Activated CD4-positive, alpha-beta T cell treated with anti-CD3 and anti-CD28 coated beads for 36 hours (primary cell): ENCODE measurements at regions not wholly inside any gene's neighbourhood (a gene's known extent, or its start where the extent isn't known, plus 50 kb on each side); places are given as distances from the start of the nearest gene placed in this dataset.

Source experiments
- ATAC-seq: fragments of 200-7000 bp; cut with Tn5 transposase; one replicate; pipeline ENCODE4 v1.10.0; 2021; ENCODE audit warnings: mild to moderate bottlenecking, moderate library complexity
- CTCF ChIA-PET: fragments of 350-600 bp; sonication (Branson Sonifier 250); formaldehyde crosslinking; loops from one replicate; lab custom pipeline; 2021; ENCODE audit warnings: antibody characterized with exemption; lab: Charles Lee
- POLR2A ChIA-PET: fragments of 350-600 bp; sonication (Branson Sonifier 250); formaldehyde crosslinking; loops from one replicate; lab custom pipeline; 2021; ENCODE audit warnings: antibody characterized with exemption, inconsistent platforms; lab: Charles Lee
- DNase-seq: peaks from one replicate; pipeline ENCODE4 v3.0.0-alpha.2; 2020
- H3K27ac Mint-ChIP-seq: one replicate; pipeline ENCODE4 v1.8.0; 2021; ENCODE audit warnings: mixed read lengths
- H3K27me3 Mint-ChIP-seq: one replicate; pipeline ENCODE4 v1.8.0; 2021; ENCODE audit warnings: mixed read lengths
- H3K36me3 Mint-ChIP-seq: one replicate; pipeline ENCODE4 v1.8.0; 2021; ENCODE audit warnings: low read depth, mixed read lengths
- H3K4me1 Mint-ChIP-seq: one replicate; pipeline ENCODE4 v1.8.0; 2021; ENCODE audit warnings: mixed read lengths
- H3K4me3 Mint-ChIP-seq: one replicate; pipeline ENCODE4 v1.8.0; 2021; ENCODE audit warnings: mild to moderate bottlenecking, moderate library complexity, mixed read lengths
- H3K9me3 Mint-ChIP-seq: one replicate; pipeline ENCODE4 v1.8.0; 2021; ENCODE audit warnings: low read depth, mixed read lengths
- intact Hi-C, 2 experiments: fragments of 100-400 bp; cut with DNase I in 1 of 2; cut with micrococcal nuclease in 1 of 2; formaldehyde crosslinking; loops; one replicate each; pipeline versions ENCODE4 v1.14.2 to v1.15.1; 2022 to 2024; cut with DNase I, micrococcal nuclease

DNA sequence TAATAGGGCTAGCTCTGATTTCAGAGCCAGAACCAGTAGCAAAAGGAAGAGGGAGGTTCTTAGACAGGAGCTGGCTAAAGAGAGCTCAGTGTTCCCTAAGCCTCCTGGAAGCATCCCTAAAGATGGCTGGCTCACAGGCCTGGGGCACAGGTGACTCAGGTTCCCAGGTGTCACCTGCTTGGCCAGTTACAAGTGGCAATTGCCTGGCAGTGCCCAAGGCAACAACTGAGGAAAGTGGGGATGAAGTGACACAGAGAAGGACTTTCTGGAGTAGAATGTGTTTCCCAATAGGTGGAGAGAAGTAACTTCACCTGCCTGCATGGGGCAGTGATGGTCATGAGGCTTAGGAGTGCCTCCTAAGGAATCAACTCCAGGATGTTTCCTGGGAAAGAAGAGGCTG, 66.5 kb upstream of the EEPD1 start:
- peaks cover 7% of the 10 kb centered on the region for H3K9me3 Mint-ChIP-seq
- H3K4me3 Mint-ChIP-seq, result no peak overlapping the region
- no peak overlapping the region for H3K27ac Mint-ChIP-seq
- H3K4me1 Mint-ChIP-seq, result no peaks in the 10 kb centered on the region
- intact Hi-C loops, result no loop called here
- ChIA-PET CTCF (interaction anchor here (1.0 kb wide), 1 partner anchor 17 kb away, joined by 4 read pairs; no protein-coding TSS in a partner anchor), POLR2A (no interaction called here)
- no peaks in the 10 kb centered on the region for H3K27me3 Mint-ChIP-seq
- no peaks in the 10 kb centered on the region for H3K36me3 Mint-ChIP-seq
- DNase-seq (no peak), ATAC-seq (no peak)

DNA sequence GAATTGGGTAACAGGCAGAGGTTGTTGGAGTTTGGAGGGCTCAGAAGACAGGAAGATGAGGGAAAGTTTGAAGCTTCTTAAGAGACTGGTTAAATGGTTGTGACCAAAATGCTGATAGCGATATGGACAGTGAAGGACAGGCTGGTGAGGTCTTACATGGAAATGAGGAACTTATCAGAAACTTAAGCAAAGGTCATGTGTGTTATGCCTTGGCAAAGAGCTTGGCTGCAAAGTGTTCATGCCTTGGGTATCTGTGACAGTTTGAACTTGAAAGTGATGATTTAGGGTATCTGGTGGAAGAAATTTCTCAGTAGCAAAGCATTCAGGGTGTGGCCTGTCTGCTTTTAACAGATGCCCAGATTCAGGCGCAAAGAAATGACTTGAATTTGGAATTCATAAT, 64.5 kb upstream of the EEPD1 start:
- Mint-ChIP-seq H3K36me3 (no peaks in the 10 kb centered on the region), H3K27me3 (no peaks in the 10 kb centered on the region), H3K4me1 (no peaks in the 10 kb centered on the region), H3K27ac (no peak overlapping the region), H3K4me3 (no peak overlapping the region), H3K9me3 (peaks cover 7% of the 10 kb centered on the region)
- intact Hi-C loops, result no loop called here
- POLR2A ChIA-PET, result no interaction called here
- no peak for ATAC-seq
- DNase-seq, result no peak
- CTCF ChIA-PET, result no interaction called here

DNA sequence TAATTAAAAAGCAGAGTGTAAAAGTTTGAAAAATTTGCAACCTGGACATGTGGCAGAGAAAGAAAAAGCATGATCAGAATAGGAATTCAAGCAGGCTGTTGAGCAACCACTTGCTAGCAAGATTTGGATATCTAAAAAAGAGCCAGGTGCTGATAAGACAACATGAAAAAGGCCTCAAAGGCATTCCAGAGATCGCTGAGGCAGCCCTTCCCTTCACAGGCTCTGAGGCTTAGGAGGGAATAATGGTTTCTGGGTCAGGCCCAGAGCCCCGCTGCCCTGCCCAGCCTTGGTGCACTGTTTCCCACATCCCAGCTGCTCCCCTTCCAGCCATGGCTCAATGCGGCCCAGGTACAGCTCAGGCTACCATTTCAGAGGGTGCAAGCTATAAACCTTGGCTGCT, 64.1 kb upstream of the EEPD1 start:
- Mint-ChIP-seq H3K27me3 (no peaks in the 10 kb centered on the region), H3K4me1 (no peaks in the 10 kb centered on the region), H3K36me3 (no peaks in the 10 kb centered on the region), H3K27ac (no peak overlapping the region), H3K4me3 (no peak overlapping the region), H3K9me3 (peaks cover 7% of the 10 kb centered on the region)
- CTCF ChIA-PET, result no interaction called here
- intact Hi-C loops, result no loop called here
- no peak for ATAC-seq
- POLR2A ChIA-PET, result no interaction called here
- DNase-seq, result no peak

DNA sequence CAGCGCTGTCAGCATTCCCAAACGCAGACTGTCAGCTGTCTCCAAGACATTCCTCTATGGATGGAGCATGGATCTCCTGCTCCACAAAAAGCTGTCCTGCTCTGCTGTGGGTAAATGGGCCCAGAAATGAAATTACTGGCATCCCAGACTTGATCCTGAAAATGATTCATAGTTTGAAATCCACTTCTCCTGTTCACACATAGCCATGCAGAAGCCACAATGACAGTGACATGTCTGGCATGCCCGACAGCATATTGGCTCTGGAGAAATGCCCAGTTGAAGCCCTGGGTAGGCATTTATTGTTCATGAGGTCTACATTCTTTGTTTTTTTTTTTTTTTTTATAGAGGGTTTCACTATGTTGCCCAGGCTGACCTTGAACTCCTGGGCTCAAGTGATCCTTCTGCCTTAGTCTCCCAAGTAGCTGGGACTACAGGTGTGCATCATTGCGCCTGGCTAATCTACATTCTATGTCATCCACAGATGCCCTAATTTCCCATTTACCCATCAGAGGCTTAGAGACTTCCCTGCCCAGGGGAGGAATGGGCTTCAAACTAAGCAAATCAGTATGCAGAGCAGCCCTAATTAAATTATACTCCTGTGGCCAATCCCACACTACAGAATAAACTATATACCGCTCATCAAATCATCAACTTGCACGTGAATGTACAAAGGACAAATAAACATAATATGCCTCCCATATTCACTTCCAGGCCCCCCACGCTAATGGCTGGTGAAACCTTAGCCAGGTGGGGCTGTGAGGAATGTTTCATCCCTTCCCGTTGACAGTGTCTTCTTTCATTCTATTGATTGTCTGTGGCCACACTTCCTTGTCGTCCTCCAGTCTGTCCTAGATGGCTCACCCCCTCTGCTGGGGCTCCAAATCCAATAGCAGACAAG, 61.8 kb upstream of the EEPD1 start:
- DNase-seq (no peak), ATAC-seq (no peak)
- H3K27ac Mint-ChIP-seq, result no peak overlapping the region
- H3K9me3 Mint-ChIP-seq, result peaks cover 7% of the 10 kb centered on the region
- intact Hi-C loops, result no loop called here
- ChIA-PET CTCF (interaction anchor here (1.0 kb wide), 1 partner anchor 14 kb away, joined by 3 read pairs; no protein-coding TSS in a partner anchor), POLR2A (no interaction called here)
- H3K4me1 Mint-ChIP-seq, result no peaks in the 10 kb centered on the region
- no peaks in the 10 kb centered on the region for H3K36me3 Mint-ChIP-seq
- H3K27me3 Mint-ChIP-seq, result no peaks in the 10 kb centered on the region
- H3K4me3 Mint-ChIP-seq, result no peak overlapping the region

DNA sequence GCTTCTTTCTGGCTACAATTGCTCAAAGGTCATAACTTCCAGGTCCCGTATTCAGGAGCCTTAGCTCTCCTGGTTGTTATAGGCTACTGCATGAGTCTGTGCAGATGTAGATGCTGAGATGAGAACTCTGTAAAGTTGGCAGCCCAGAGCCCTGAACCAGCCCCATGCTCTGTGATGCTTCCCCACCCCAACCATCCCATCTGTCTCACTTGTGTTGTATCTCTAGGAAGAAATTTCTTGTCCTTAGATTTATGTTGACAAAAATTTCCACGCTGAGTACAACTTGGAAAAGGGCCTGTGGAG, 61.2 kb upstream of the EEPD1 start:
- DNase-seq, result no peak

DNA sequence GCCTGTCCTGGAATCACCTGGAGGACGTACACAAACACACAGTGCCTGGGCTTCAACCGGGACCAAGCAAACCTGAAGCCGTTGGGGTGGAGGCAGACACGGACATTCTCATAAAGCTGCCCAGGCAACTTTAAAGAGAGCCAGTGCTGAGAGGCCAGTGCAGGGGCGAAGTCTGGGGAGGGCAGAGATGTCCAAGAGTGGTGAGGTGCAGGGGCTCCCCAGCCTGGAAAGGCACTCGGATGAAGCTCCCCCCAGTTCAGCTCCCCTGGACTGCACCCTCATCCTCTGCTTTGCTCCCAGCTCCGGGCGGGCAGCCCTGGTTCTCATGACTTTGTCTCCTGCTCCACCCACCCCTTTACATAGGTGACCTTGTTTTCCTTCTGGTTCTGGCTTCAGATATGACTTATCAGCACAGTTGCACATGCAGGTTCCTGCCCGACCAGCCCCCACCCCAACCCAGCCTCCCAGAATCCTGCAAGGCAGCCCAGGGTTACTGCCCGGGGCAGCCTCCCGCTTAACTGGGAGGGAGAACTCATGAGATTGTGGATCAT, 60.8 kb upstream of the EEPD1 start:
- H3K36me3 Mint-ChIP-seq, result no peaks in the 10 kb centered on the region
- no peaks in the 10 kb centered on the region for H3K27me3 Mint-ChIP-seq
- no peak overlapping the region for H3K27ac Mint-ChIP-seq
- no peaks in the 10 kb centered on the region for H3K4me1 Mint-ChIP-seq
- ChIA-PET CTCF (no interaction called here), POLR2A (no interaction called here)
- ATAC-seq (no peak), DNase-seq (no peak)
- intact Hi-C loops, result no loop called here
- no peak overlapping the region for H3K4me3 Mint-ChIP-seq
- peaks cover 7% of the 10 kb centered on the region for H3K9me3 Mint-ChIP-seq

More for the DNA sequence above, 61.2 kb upstream of the EEPD1 start:
- Mint-ChIP-seq H3K9me3 (peaks cover 7% of the 10 kb centered on the region), H3K4me3 (no peak overlapping the region), H3K36me3 (no peaks in the 10 kb centered on the region), H3K27ac (no peak overlapping the region), H3K4me1 (no peaks in the 10 kb centered on the region), H3K27me3 (no peaks in the 10 kb centered on the region)
- intact Hi-C loops, result no loop called here
- CTCF ChIA-PET, result no interaction called here
- POLR2A ChIA-PET, result no interaction called here
- no peak for ATAC-seq

DNA sequence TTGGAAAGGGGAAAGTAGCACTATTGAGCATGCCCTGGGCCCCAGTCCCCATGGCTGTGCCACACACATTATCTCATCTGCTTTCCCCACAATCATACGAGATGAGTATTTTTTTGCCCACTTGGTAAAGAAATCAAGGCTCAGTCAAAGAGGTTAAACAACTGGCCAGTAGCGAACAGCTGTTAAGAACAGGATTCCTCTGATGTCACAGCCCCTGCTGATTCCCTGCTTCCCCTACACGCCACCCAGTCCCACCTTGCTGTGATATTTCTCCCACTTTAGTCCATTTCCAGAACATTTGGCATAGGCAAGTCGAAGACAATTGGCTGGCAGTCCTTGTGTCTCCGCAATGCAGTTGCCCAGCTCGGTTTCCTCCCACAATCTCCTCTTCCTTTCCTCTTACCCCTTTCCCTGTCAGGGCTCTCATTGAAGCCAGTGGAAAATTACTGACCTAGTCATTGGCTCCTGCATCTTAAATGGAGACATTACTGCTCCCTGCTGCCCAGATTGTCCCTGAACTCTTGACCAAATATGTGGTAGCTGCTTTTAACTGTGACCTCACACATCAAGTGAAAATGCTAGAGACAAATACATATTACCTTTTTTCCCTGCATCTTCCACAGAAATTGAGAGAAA, 56.5 kb upstream of the EEPD1 start:
- H3K36me3 Mint-ChIP-seq, result no peaks in the 10 kb centered on the region
- H3K4me1 Mint-ChIP-seq, result no peaks in the 10 kb centered on the region
- no peak overlapping the region for H3K4me3 Mint-ChIP-seq
- ChIA-PET POLR2A (no interaction called here), CTCF (interaction anchor here (1.1 kb wide), 1 partner anchor 93 kb away, joined by 3 read pairs; no protein-coding TSS in a partner anchor)
- intact Hi-C loops, result no loop called here
- H3K27ac Mint-ChIP-seq, result no peak overlapping the region
- no peak for DNase-seq
- ATAC-seq, result no peak
- H3K27me3 Mint-ChIP-seq, result no peaks in the 10 kb centered on the region
- H3K9me3 Mint-ChIP-seq, result peaks cover 11% of the 10 kb centered on the region

DNA sequence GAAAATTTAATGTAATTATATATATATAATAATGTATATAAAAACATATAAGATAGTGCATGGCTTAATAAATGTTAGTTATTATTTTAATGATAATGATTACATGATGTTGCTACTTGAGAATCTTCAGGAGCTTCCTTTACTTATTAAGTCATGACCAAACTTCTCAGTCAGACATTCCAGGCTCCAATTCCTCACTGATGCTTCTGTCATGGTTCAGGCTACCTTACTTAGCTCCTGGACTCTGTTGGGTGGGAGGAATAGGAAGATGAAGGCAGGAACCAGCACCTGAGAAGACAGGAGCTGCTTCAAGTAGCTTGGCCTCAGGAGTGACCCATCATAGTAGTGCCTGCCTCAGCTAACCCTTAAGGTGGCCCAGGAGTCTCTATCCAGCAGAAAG, 55.0 kb upstream of the EEPD1 start:
- CTCF ChIA-PET, result interaction anchor here (1.0 kb wide), 1 partner anchor 20 kb away, joined by 3 read pairs; no protein-coding TSS in a partner anchor
- no peaks in the 10 kb centered on the region for H3K36me3 Mint-ChIP-seq
- H3K9me3 Mint-ChIP-seq, result peaks cover 11% of the 10 kb centered on the region
- H3K4me3 Mint-ChIP-seq, result no peak overlapping the region
- H3K27ac Mint-ChIP-seq, result no peak overlapping the region
- no peaks in the 10 kb centered on the region for H3K4me1 Mint-ChIP-seq
- DNase-seq (no peak), ATAC-seq (no peak)
- no peaks in the 10 kb centered on the region for H3K27me3 Mint-ChIP-seq
- POLR2A ChIA-PET, result no interaction called here
- intact Hi-C loops, result no loop called here

DNA sequence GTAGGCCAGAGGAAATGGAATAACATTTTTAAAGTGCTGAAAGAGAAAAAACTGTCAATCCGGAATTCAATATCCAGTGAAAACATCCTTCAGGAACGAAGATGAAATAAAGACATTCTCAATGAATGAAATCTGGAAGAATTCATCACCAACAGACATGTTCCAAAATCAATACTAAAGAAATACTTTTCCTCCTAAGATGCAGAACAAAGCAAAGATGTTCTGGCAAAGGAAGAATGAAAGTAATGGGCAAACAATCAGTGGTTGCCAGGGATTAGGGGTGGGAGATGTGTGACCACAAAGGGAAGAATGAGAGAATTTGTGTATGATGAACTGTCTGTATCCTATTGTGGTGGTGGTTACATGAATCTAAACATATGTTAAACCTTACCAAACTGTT, 52.8 kb upstream of the EEPD1 start:
- intact Hi-C loops, result no loop called here

DNA sequence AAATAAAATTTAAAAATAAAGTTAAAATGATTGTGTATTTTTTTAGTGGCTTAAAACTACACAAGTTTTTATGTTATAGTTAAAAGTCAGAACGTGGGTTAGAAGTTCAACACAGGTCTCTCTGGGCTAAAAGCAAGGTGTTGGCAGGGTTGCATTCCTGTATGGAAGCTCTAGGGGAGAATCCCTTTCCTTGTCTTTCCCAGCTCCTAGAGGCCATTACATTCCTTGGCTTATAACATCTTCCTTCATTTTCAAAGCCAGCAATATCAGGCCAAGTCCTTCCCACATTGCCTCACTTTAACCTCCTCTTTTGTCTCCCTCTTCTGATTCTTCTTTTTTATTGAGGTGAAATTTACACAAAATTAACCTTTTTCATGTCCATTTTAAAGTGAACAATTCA, 52.4 kb upstream of the EEPD1 start:
- H3K4me3 Mint-ChIP-seq, result no peak overlapping the region
- peaks cover 11% of the 10 kb centered on the region for H3K9me3 Mint-ChIP-seq
- CTCF ChIA-PET, result no interaction called here
- no peak overlapping the region for H3K27ac Mint-ChIP-seq
- no peak for ATAC-seq
- H3K4me1 Mint-ChIP-seq, result no peaks in the 10 kb centered on the region
- no peaks in the 10 kb centered on the region for H3K36me3 Mint-ChIP-seq
- intact Hi-C loops, result no loop called here
- DNase-seq, result no peak
- H3K27me3 Mint-ChIP-seq, result no peaks in the 10 kb centered on the region
- POLR2A ChIA-PET, result no interaction called here

More for the DNA sequence above, 52.8 kb upstream of the EEPD1 start:
- ChIA-PET POLR2A (no interaction called here), CTCF (no interaction called here)
- Mint-ChIP-seq H3K9me3 (peaks cover 11% of the 10 kb centered on the region), H3K36me3 (no peaks in the 10 kb centered on the region), H3K27ac (no peak overlapping the region), H3K27me3 (no peaks in the 10 kb centered on the region), H3K4me1 (no peaks in the 10 kb centered on the region), H3K4me3 (no peak overlapping the region)
- ATAC-seq (no peak), DNase-seq (no peak)
